Left lung (tissue), 4 donors: ENCODE measurements at regions not wholly inside any gene's neighbourhood (a gene's known extent, or its start where the extent isn't known, plus 50 kb on each side); places are given as distances from the start of the nearest gene placed in this dataset.

Experiments
- ATAC-seq: fragments of 200-7000 bp; cut with Tn5 transposase; one replicate; pipeline ENCODE4 v1.9.1; 2020; ENCODE audit warnings: moderate library complexity
- DNase-seq, 4 donors: peaks; one replicate each; pipeline ENCODE4 v3.0.0-alpha.2; 2013 to 2020
- H3K27ac ChIP-seq, 2 donors: fragments of 200-600 bp; sonication (generic) in 1 of 2; one replicate each; pipeline versions ENCODE4 v1.5.0 to v1.8.0; 2020 to 2021
- H3K27me3 ChIP-seq, 2 donors: fragments of 200-600 bp; sonication (generic) in 1 of 2; one replicate each; pipeline versions ENCODE4 v1.5.0 to v1.8.0; 2020 to 2021
- H3K36me3 ChIP-seq, 2 donors: fragments of 200-600 bp; sonication (generic) in 1 of 2; one replicate each; pipeline versions ENCODE4 v1.5.0 to v1.8.0; 2020 to 2021
- H3K4me1 ChIP-seq, 2 donors: fragments of 200-600 bp; one replicate each; pipeline ENCODE4 v1.8.0; 2021
- H3K4me3 ChIP-seq, 2 donors: fragments of 200-600 bp; sonication (generic) in 1 of 2; one replicate each; pipeline versions ENCODE4 v1.5.0 to v1.8.0; 2020 to 2021; ENCODE audit warnings: mild to moderate bottlenecking in 1 of 2
- H3K9me3 ChIP-seq, 2 donors: fragments of 200-600 bp; sonication (generic) in 1 of 2; one replicate each; pipeline versions ENCODE4 v1.5.0 to v1.8.0; 2020 to 2021
- intact Hi-C, 2 donors: fragments of 100-400 bp; cut with DNase I; formaldehyde crosslinking; loops; one replicate each; pipeline versions ENCODE4 v1.11.2 to v1.14.2; 2022
- TF ChIP-seq, protein P1 (sequence below), 2 donors: fragments of 200-600 bp; sonication (generic) in 1 of 2; IDR thresholded peaks; one replicate each; pipeline versions ENCODE4 v1.5.0 to v1.8.0; 2021; ENCODE audit warnings: antibody characterized with exemption in 2 of 2
- donor health status: DM: no; HTN: yes; CAD: no.
- donor health status: DM: no; HTN: no; CAD: no.

GRCh38 chr6:82780334-82780733, 285.3 kb downstream of the UBE3D start:
- no peaks in the 10 kb centered on the region for H3K4me1 ChIP-seq
- H3K36me3 ChIP-seq = no peaks in the 10 kb centered on the region
- H3K27me3 ChIP-seq = no peaks in the 10 kb centered on the region
- H3K9me3 ChIP-seq = no peaks in the 10 kb centered on the region
- DNase-seq = no peak
- intact Hi-C loops = no loop called here
- no peak overlapping the region for H3K27ac ChIP-seq
- peak; percentile 86 for ATAC-seq
- TF ChIP-seq, protein P1, sequence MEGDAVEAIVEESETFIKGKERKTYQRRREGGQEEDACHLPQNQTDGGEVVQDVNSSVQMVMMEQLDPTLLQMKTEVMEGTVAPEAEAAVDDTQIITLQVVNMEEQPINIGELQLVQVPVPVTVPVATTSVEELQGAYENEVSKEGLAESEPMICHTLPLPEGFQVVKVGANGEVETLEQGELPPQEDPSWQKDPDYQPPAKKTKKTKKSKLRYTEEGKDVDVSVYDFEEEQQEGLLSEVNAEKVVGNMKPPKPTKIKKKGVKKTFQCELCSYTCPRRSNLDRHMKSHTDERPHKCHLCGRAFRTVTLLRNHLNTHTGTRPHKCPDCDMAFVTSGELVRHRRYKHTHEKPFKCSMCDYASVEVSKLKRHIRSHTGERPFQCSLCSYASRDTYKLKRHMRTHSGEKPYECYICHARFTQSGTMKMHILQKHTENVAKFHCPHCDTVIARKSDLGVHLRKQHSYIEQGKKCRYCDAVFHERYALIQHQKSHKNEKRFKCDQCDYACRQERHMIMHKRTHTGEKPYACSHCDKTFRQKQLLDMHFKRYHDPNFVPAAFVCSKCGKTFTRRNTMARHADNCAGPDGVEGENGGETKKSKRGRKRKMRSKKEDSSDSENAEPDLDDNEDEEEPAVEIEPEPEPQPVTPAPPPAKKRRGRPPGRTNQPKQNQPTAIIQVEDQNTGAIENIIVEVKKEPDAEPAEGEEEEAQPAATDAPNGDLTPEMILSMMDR (IDR thresholded peaks at IDR 0.05) = no peak
- H3K4me3 ChIP-seq = no peak overlapping the region

DNA sequence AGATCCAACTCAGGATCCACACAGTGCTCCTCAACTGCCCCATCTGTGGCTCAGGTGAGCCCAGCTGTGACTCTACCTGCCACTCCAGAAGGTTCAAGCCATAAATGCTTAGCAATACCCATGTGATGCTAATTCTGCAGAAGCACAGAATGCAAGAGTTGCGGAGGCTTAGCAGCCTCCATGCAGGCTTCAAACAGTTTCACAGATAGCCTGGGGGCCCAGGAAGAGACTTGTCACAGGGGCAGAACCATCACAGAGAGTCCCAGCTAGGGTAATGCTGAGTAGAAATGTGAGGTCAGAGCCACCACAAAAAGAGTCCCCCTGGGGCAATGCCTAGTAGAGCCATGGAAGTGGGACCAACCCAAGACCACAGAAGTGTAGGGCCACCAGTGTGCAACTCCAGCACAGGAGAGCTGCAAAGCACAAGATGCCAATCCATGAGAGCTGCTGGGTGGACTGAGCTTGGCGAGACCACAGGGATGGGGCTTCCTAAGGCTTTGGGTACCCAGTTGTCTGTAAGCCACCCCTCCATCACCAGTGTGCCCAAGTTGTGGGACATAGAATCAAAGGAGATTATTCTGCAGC, 283.9 kb downstream of the UBE3D start:
- no peak overlapping the region for H3K4me3 ChIP-seq
- intact Hi-C loops = no loop called here
- H3K4me1 ChIP-seq = no peaks in the 10 kb centered on the region
- H3K27ac ChIP-seq = no peak overlapping the region
- no peaks in the 10 kb centered on the region for H3K9me3 ChIP-seq
- no peaks in the 10 kb centered on the region for H3K36me3 ChIP-seq
- DNase-seq = no peak
- TF ChIP-seq, protein P1 (IDR thresholded peaks at IDR 0.05) = no peak
- no peaks in the 10 kb centered on the region for H3K27me3 ChIP-seq
- ATAC-seq = no peak

DNA sequence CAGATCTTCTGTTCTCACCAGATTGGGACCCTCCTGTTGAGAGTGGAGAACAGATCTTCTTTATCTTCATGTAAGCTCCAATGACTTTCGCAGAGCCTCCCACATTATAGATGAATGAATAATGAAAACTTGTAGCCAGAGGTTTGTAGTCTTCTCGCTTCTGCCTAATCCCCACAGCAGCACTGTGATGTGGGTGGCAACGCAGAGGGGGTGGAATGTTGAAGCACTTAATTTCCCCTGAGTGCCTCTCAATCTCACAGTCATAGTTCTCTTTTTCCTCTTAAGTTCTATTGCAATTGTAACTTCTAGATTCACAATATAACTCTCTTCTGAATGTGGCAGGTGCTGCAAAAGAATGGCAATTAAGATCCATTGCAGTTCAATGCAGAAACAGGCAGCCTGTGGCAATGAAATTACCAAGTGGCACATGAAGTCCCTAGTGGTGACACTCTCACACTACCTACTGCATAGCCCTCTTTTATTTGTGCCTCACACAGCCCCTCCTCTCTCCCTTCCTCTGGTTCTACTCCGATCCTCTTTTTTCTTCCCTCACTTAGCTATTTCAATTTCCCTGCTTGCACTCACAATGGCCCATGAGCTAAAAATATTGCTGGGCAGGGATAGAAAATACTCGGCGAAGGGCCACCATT, 281.9 kb downstream of the UBE3D start:
- Histone ChIP-seq H3K27me3 (no peaks in the 10 kb centered on the region), H3K9me3 (no peaks in the 10 kb centered on the region), H3K4me3 (no peak overlapping the region), H3K27ac (no peak overlapping the region), H3K4me1 (no peaks in the 10 kb centered on the region), H3K36me3 (no peaks in the 10 kb centered on the region)
- intact Hi-C loops = no loop called here
- TF ChIP-seq, protein P1 (IDR thresholded peaks at IDR 0.05) = no peak
- peak; percentile 66 for ATAC-seq
- no peak for DNase-seq

DNA sequence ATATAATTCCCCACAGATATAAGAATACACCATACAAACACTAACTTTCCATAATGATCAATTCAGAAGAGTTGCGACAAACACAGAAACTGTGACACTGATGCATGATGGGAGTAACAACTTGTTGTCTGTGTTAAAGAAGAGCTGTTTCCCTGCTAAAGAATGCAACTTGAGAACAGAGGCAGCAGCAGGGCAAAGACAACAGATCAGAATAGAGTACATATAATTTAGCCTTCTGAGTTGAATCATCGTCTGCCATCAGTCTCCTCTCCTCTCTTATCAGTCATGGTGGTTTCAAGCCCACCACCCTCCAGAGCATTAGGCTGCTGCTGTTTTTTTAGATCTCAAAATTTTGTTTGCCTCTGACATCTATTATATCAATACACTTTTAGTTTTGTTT, 280.4 kb downstream of the UBE3D start:
- Histone ChIP-seq H3K4me3 (no peak overlapping the region), H3K27me3 (no peaks in the 10 kb centered on the region), H3K9me3 (peaks cover 0 to 7% of the 10 kb centered on the region in 2 donors), H3K27ac (no peak overlapping the region), H3K36me3 (no peaks in the 10 kb centered on the region), H3K4me1 (no peaks in the 10 kb centered on the region)
- intact Hi-C loops = no loop called here
- DNase-seq = no peak
- TF ChIP-seq, protein P1 (IDR thresholded peaks at IDR 0.05) = no peak
- no peak for ATAC-seq

DNA sequence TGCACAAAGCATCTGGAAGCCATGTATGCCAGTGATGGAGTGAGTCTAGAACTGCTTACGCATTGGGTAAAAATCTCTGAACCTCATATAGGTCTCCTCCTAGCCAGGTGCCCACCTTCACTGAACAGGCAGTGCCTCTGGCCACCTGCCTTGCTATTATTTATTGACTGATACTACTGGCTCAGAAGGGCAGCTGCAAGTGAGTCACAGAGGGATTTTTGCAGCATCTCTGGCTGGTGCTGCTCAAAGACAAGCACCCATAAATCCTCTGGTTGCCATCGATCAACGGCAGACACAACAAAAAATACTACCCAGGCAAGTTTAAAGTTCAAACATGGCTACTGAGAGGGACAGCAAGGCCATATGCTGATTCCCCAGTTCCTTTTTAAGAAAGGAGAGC, 279.4 kb downstream of the UBE3D start:
- Histone ChIP-seq H3K4me1 (no peaks in the 10 kb centered on the region), H3K27ac (no peak overlapping the region), H3K36me3 (no peaks in the 10 kb centered on the region), H3K27me3 (no peaks in the 10 kb centered on the region), H3K9me3 (peaks cover 0 to 12% of the 10 kb centered on the region in 2 donors), H3K4me3 (no peak overlapping the region)
- TF ChIP-seq, protein P1 (IDR thresholded peaks at IDR 0.05) = no peak
- intact Hi-C loops = no loop called here
- DNase-seq = no peak
- no peak for ATAC-seq
